ENCODE measurements at regions not wholly inside any gene's neighbourhood (a gene's known extent, or its start where the extent isn't known, plus 50 kb on each side); places are given as distances from the start of the nearest gene placed in this dataset.

- TF ChIP-seq POLR2A (IDR thresholded peaks at IDR 0.05), result no peak
- TF ChIP-seq, protein P1, sequence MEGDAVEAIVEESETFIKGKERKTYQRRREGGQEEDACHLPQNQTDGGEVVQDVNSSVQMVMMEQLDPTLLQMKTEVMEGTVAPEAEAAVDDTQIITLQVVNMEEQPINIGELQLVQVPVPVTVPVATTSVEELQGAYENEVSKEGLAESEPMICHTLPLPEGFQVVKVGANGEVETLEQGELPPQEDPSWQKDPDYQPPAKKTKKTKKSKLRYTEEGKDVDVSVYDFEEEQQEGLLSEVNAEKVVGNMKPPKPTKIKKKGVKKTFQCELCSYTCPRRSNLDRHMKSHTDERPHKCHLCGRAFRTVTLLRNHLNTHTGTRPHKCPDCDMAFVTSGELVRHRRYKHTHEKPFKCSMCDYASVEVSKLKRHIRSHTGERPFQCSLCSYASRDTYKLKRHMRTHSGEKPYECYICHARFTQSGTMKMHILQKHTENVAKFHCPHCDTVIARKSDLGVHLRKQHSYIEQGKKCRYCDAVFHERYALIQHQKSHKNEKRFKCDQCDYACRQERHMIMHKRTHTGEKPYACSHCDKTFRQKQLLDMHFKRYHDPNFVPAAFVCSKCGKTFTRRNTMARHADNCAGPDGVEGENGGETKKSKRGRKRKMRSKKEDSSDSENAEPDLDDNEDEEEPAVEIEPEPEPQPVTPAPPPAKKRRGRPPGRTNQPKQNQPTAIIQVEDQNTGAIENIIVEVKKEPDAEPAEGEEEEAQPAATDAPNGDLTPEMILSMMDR (IDR thresholded peaks at IDR 0.05), result no peak
- no peak for TF ChIP-seq EP300 (IDR thresholded peaks at IDR 0.05)
Measured at GRCh38 chr4:111454961-111455360, 690.3 kb upstream of the FAM241A start.
